CD4-positive, alpha-beta T cell treated with Interleukin-17A for 1 hour (primary cell): ENCODE measurements at regions not wholly inside any gene's neighbourhood (a gene's known extent, or its start where the extent isn't known, plus 50 kb on each side); places are given as distances from the start of the nearest gene placed in this dataset.

Source experiments
- DNase-seq: peaks from one replicate; pipeline ENCODE4 v3.0.0-alpha.2; 2020

DNA sequence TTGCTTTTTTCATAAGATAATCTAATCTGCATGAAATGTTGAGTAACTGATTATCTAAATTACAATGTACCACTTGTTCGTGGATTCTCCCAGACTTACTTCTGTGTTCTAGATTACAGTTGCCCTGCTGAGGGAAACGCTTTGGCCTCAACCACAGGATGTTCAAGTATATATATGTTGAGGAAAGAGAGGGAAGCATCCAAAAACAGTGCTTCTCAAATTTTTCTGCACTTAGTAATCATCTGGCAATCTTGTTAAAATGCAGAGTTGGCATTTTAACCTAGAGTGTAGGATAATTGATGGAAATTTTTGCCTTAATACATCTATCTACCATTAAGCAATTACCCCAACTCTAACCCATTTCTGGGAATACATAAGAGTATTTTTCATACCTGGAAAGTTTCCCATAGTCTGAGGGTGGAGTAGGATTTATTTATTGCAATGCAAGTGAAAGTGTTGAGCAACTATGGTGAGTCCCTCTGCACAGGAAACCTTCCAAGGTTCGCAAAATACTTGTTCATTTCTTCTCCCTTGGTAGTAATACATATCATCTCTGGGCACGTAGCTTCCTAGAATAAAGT, 59.6 kb upstream of the C1GALT1 start:
- DNase-seq: no peak

- DNase-seq: no peak
These were observed 56.4 kb upstream of the C1GALT1 start for GRCh38 chr7:7125963-7126362.

- no peak for DNase-seq
These were observed 54.6 kb upstream of the C1GALT1 start for GRCh38 chr7:7127773-7128172.

DNA sequence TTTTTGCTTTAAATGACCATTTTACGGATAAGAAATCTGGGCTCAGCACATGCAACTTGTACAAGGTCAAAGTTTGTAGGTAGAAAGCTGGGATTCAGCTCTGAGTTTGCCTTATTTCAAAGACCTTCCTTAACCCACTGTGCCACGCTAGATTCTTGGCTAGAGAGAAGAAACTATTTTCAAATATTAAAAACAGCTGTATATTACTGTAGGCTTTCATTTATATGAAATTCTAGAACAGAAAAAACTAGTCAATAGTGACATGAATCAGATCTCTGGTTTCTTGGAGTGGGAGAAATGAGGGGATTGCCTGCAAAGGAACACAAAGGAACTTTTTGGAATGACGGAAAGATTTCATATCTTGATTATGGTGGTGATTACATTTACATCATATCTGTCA, 53.0 kb upstream of the C1GALT1 start:
- DNase-seq: no peak

DNA sequence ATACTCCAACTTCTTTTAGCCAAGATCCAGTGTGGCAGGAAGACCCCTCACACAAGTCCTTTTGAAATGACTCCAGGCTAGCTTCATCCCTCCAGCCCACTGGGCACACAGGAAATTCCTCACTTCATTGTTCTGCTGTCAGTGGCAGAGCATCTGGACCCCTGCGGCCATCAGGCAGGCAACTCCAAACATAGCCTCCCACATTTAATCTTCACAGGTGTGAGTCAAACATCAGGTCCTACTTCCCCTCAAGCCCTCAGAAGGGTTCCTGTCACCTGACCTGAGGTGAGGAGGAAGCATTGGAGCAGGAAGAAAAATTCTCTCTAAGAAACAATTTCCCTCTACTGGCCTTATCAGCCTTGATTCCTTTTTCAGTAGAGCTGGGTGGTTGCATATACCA, 51.1 kb upstream of the C1GALT1 start:
- DNase-seq: no peak
